ENCODE measurements at regions not wholly inside any gene's neighbourhood (a gene's known extent, or its start where the extent isn't known, plus 50 kb on each side); places are given as distances from the start of the nearest gene placed in this dataset.

- no peak for DNase-seq
- intact Hi-C loops (cut with micrococcal nuclease), result no loop called here
- Mint-ChIP-seq H3K27ac (no peak overlapping the region), H3K4me3 (no peak overlapping the region), H3K36me3 (ENCODE audit: low read depth) (no peaks in the 10 kb centered on the region), H3K9me3 (no peaks in the 10 kb centered on the region), H3K27me3 (peaks cover 1% of the 10 kb centered on the region), H3K4me1 (no peaks in the 10 kb centered on the region)
These were observed 315.1 kb downstream of the TFAP2C start for GRCh38 chr20:56943946-56944945.

DNA sequence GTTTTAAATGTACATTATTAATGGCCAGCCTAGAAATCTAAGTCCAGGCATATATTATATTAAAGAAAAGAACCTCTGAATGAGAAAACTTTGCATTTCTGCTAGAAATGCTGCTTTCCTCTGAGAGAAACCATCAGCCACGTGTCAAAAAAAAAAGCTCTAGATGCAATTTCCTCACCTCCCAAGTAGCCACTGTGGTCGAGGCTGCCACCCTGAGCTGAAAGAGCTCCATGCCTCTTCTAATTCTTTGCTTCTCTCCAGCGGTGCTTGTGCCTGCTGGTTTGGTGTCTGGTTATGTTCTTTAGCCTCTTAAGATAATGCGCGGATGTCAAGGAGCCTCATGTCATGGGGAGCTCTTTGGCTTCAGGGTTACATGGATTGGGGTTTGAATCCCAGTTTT lies 316.0 kb downstream of the TFAP2C start:
- no peaks in the 10 kb centered on the region for H3K9me3 Mint-ChIP-seq
- DNase-seq, result no peak
- intact Hi-C loops (cut with micrococcal nuclease), result no loop called here
- peaks cover 1% of the 10 kb centered on the region for H3K27me3 Mint-ChIP-seq
- no peak overlapping the region for H3K4me3 Mint-ChIP-seq
- no peaks in the 10 kb centered on the region for H3K36me3 Mint-ChIP-seq (ENCODE audit: low read depth)
- no peaks in the 10 kb centered on the region for H3K4me1 Mint-ChIP-seq
- no peak overlapping the region for H3K27ac Mint-ChIP-seq

GRCh38 chr20:56945901-56946300 lies 316.8 kb downstream of the TFAP2C start:
- Mint-ChIP-seq H3K36me3 (ENCODE audit: low read depth) (no peaks in the 10 kb centered on the region), H3K4me3 (no peak overlapping the region), H3K9me3 (no peaks in the 10 kb centered on the region), H3K27ac (no peak overlapping the region), H3K27me3 (peaks cover 1% of the 10 kb centered on the region), H3K4me1 (no peaks in the 10 kb centered on the region)
- intact Hi-C loops (cut with micrococcal nuclease), result no loop called here
- no peak for DNase-seq

DNA sequence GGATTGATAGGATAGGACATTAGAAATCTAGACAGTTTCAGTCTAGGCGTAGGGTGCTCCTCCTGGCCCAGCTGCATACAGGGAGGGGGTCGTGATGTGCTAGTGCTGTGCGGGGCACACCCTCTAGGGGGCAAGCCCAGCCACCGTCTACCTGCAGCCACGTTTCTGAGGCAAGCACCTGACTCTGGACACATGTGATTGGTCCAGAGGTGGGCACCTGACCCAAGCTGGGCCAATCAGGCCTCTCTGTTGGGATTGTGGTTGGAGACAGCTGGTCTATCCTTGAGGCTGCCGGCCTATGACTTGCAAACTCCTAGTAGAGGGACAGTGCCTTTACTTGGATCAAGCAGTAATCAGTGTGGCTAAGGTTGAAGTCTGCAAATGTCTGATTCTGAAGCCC lies 317.1 kb downstream of the BMP7 start:
- peaks cover 1% of the 10 kb centered on the region for H3K27me3 Mint-ChIP-seq
- no peak overlapping the region for H3K27ac Mint-ChIP-seq
- no peak overlapping the region for H3K4me3 Mint-ChIP-seq
- no peaks in the 10 kb centered on the region for H3K36me3 Mint-ChIP-seq (ENCODE audit: low read depth)
- no peak for DNase-seq
- no peaks in the 10 kb centered on the region for H3K4me1 Mint-ChIP-seq
- H3K9me3 Mint-ChIP-seq, result no peaks in the 10 kb centered on the region
- intact Hi-C loops (cut with micrococcal nuclease), result no loop called here

DNA sequence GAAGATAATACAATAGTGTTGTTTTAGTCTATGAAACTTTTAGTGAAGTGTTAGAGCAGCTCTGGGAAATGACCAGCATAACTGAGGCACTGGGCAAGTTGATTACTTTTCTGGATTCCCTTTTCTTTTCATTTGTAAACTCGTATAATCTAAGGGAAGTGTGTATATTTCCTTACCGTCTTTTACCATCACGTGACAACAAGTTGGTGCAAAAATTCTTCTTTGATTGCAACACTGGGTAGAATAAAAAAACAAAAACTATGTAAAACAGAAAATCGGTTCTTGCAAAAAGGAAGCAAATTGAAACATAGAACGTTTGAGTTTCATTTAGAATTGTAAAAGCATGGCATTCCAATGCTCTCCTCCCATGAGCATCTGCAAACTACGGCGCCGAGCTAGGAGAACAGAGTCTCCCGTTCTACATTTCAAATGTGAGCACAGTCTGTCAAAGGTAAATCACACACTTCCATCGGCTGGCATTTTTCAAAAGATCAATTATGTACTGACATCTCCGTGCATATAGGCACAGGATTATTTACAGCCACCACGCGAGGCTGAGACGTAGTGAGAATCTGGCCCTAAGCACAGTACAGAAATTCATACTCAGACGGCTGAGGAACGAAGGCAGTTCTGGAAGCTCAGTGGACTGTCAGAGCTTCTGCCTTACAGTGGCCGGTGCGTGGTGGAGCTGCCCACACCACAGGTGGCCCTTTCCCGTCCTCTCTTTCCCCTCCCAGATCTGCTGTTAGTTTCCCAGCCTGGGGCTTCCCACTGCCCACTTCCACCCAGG lies 314.0 kb downstream of the BMP7 start:
- Mint-ChIP-seq H3K27ac (no peak overlapping the region), H3K4me1 (no peaks in the 10 kb centered on the region), H3K27me3 (peaks cover 5% of the 10 kb centered on the region), H3K4me3 (no peak overlapping the region), H3K9me3 (no peaks in the 10 kb centered on the region), H3K36me3 (ENCODE audit: low read depth) (no peaks in the 10 kb centered on the region)
- intact Hi-C loops (cut with micrococcal nuclease), result no loop called here
- no peak for DNase-seq

- H3K27me3 Mint-ChIP-seq, result peaks cover 10% of the 10 kb centered on the region
These were observed 313.3 kb downstream of the BMP7 start for GRCh38 chr20:56953048-56953586.

GRCh38 chr20:56954797-56955196 lies 311.6 kb downstream of the BMP7 start:
- Mint-ChIP-seq H3K9me3 (no peaks in the 10 kb centered on the region), H3K27me3 (peaks cover 13% of the 10 kb centered on the region), H3K36me3 (ENCODE audit: low read depth) (no peaks in the 10 kb centered on the region), H3K27ac (no peak overlapping the region), H3K4me3 (no peak overlapping the region), H3K4me1 (no peaks in the 10 kb centered on the region)
- DNase-seq, result no peak
- intact Hi-C loops (cut with micrococcal nuclease), result no loop called here

More at GRCh38 chr20:56953048-56953586, 313.3 kb downstream of the BMP7 start:
- no peaks in the 10 kb centered on the region for H3K36me3 Mint-ChIP-seq (ENCODE audit: low read depth)
- intact Hi-C loops (cut with micrococcal nuclease), result no loop called here
- no peaks in the 10 kb centered on the region for H3K4me1 Mint-ChIP-seq
- DNase-seq, result no peak
- no peak overlapping the region for H3K27ac Mint-ChIP-seq
- no peaks in the 10 kb centered on the region for H3K9me3 Mint-ChIP-seq
- H3K4me3 Mint-ChIP-seq, result no peak overlapping the region

GRCh38 chr20:56955680-56956079 lies 310.8 kb downstream of the BMP7 start:
- H3K27ac Mint-ChIP-seq, result no peak overlapping the region
- no peaks in the 10 kb centered on the region for H3K36me3 Mint-ChIP-seq (ENCODE audit: low read depth)
- peaks cover 14% of the 10 kb centered on the region for H3K27me3 Mint-ChIP-seq
- no peak for DNase-seq
- H3K9me3 Mint-ChIP-seq, result no peaks in the 10 kb centered on the region
- H3K4me1 Mint-ChIP-seq, result no peaks in the 10 kb centered on the region
- intact Hi-C loops (cut with micrococcal nuclease), result no loop called here
- no peak overlapping the region for H3K4me3 Mint-ChIP-seq

DNA sequence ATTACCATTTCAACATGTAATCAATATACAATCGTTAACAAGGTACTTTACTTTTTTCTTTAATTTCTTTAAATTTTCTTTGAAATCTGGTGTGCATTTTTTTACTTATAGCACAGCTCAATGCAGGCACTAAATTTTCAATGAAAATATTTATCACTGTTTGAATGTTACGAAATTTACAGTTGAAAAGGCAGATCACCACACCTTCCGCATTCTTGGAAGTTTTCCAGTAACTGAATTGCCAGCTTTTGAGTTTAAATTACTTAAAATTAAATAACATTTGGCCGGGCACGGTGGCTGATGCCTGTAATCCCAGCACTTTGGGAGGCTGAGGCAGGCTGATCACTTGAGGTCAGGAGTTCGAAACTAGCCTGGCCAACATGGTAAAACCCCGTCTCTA lies 309.9 kb downstream of the BMP7 start:
- intact Hi-C loops (cut with micrococcal nuclease), result no loop called here
- DNase-seq, result no peak
- H3K36me3 Mint-ChIP-seq (ENCODE audit: low read depth), result no peaks in the 10 kb centered on the region
- peaks cover 14% of the 10 kb centered on the region for H3K27me3 Mint-ChIP-seq
- H3K27ac Mint-ChIP-seq, result no peak overlapping the region
- no peaks in the 10 kb centered on the region for H3K4me1 Mint-ChIP-seq
- no peaks in the 10 kb centered on the region for H3K9me3 Mint-ChIP-seq
- H3K4me3 Mint-ChIP-seq, result no peak overlapping the region

GRCh38 chr20:56957737-56958553 lies 308.5 kb downstream of the BMP7 start:
- Mint-ChIP-seq H3K27ac (no peak overlapping the region), H3K36me3 (ENCODE audit: low read depth) (no peaks in the 10 kb centered on the region), H3K27me3 (peaks cover 14% of the 10 kb centered on the region), H3K4me1 (no peaks in the 10 kb centered on the region), H3K4me3 (no peak overlapping the region), H3K9me3 (no peaks in the 10 kb centered on the region)
- intact Hi-C loops (cut with micrococcal nuclease), result no loop called here
- no peak for DNase-seq

DNA sequence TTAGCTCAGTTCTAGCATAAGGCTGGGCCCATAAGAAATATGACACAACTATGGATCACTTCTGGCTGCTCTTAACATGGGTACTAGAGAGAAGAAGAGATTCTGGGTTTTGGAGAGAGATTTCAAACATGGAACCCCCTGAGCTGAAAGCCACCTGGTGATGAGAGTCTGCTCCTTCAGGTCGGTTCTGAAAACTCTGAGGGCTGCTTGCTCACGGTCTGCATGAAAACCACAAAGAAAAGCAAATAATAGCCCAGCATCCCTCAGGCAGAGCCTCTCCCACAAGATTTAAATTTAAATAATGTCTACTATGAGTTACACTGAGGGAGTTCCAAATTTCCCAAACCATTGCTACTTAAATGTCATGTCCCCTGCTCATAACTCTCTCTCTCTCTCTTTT lies 301.5 kb downstream of the BMP7 start:
- H3K36me3 Mint-ChIP-seq (ENCODE audit: low read depth), result no peaks in the 10 kb centered on the region
- no peaks in the 10 kb centered on the region for H3K9me3 Mint-ChIP-seq
- DNase-seq, result no peak
- H3K4me1 Mint-ChIP-seq, result no peaks in the 10 kb centered on the region
- peaks cover under 1% of the 10 kb centered on the region for H3K27me3 Mint-ChIP-seq
- intact Hi-C loops (cut with micrococcal nuclease), result no loop called here
- H3K27ac Mint-ChIP-seq, result no peak overlapping the region
- H3K4me3 Mint-ChIP-seq, result no peak overlapping the region

GRCh38 chr20:56967916-56968315 lies 298.5 kb downstream of the BMP7 start:
- DNase-seq, result no peak
- intact Hi-C loops (cut with micrococcal nuclease), result no loop called here
- Mint-ChIP-seq H3K9me3 (no peaks in the 10 kb centered on the region), H3K27ac (no peak overlapping the region), H3K4me3 (no peak overlapping the region), H3K36me3 (ENCODE audit: low read depth) (no peaks in the 10 kb centered on the region), H3K4me1 (no peaks in the 10 kb centered on the region), H3K27me3 (peaks cover 2% of the 10 kb centered on the region)

DNA sequence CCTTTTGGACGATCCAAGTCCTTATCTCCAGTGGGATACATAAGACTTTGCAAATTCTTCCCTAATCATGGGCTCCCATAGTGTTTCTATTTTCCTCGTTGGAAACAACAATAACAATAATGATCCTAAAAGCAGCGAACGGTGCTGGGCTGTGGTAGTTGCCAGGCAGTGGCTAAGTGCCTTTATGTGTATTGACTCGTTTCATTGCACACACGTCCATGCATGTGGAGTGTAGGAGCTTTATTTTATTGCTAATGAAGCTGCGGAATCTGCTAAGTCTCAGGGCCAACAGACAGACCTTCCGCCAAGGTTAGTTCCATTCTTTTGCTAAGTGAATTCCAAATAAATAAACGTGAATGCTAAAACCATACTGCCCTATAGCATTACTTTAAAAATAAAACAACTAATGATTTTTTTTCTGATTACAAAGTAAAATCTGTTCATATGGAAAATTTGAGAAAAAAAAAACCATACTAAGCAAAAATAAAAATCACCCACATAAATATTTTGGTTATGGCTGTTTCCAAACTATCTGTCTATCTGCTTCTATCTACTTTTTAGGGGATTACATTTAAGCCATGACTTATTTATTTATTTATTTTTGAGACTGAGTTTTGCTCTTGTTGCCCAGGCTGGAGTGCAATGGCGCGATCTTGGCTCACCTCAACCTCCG lies 297.9 kb downstream of the BMP7 start:
- Mint-ChIP-seq H3K36me3 (ENCODE audit: low read depth) (no peaks in the 10 kb centered on the region), H3K27ac (no peak overlapping the region), H3K27me3 (peaks cover 7% of the 10 kb centered on the region), H3K4me3 (no peak overlapping the region), H3K4me1 (no peaks in the 10 kb centered on the region), H3K9me3 (no peaks in the 10 kb centered on the region)
- intact Hi-C loops (cut with micrococcal nuclease), result no loop called here
- DNase-seq, result no peak

All from activated CD4-positive, alpha-beta T cell treated with anti-CD3 and anti-CD28 coated beads, Interleukin-2, amount 10 ng/mL, durations not matched to agents 24 days and 14 days (primary cell).